ENCODE measurements at regions not wholly inside any gene's neighbourhood (a gene's known extent, or its start where the extent isn't known, plus 50 kb on each side); places are given as distances from the start of the nearest gene placed in this dataset.
"Not testable (repeated sequence)": the region's sequence is repeated elsewhere in the genome, so short reads cannot be mapped to it uniquely, and the experiment has no call there.

DNA sequence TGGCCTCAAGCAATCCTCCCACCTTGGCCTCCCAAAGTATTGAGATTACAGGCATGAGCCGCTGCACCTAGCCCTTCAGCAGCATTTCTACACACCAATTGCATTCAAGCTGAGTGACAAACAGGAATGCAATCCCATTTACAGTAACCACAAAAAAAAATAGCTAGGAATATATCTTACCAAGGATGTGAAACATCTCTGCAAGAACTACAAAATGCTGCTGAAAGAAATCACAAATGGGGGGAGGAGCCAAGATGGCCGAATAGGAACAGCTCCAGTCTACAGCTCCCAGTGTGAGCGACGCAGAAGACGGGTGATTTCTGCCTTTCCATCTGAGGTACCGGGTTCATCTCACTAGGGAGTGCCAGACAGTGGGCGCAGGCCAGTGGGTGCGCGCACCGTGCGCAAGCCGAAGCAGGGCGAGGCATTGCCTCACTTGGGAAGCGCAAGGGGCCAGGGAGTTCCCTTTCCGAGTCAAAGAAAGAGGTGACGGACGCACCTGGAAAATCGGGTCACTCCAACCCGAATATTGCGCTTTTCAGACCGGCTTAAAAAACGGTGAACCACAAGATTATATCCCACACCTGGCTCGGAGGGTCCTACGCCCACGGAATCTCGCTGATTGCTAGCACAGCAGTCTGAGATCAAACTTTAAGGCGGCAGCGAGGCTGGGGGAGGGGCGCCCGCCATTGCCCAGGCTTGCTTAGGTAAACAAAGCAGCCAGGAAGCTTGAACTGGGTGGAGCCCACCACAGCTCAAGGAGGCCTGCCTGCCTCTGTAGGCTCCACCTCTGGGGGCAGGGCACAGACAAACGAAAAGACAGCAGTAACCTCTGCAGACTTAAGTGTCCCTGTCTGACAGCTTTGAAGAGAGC lies 116.1 kb upstream of the GRB10 start:
- TF ChIP-seq POLR2A (IDR thresholded peaks at IDR 0.05) = not testable (repeated sequence)
- TF ChIP-seq, protein P1, sequence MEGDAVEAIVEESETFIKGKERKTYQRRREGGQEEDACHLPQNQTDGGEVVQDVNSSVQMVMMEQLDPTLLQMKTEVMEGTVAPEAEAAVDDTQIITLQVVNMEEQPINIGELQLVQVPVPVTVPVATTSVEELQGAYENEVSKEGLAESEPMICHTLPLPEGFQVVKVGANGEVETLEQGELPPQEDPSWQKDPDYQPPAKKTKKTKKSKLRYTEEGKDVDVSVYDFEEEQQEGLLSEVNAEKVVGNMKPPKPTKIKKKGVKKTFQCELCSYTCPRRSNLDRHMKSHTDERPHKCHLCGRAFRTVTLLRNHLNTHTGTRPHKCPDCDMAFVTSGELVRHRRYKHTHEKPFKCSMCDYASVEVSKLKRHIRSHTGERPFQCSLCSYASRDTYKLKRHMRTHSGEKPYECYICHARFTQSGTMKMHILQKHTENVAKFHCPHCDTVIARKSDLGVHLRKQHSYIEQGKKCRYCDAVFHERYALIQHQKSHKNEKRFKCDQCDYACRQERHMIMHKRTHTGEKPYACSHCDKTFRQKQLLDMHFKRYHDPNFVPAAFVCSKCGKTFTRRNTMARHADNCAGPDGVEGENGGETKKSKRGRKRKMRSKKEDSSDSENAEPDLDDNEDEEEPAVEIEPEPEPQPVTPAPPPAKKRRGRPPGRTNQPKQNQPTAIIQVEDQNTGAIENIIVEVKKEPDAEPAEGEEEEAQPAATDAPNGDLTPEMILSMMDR (IDR thresholded peaks at IDR 0.05 in 4 of 5, conservative IDR thresholded peaks at IDR 0.05 in 1 of 5) = not testable (repeated sequence)

All from gastrocnemius medialis (tissue), 4 donors.